ENCODE measurements at regions not wholly inside any gene's neighbourhood (a gene's known extent, or its start where the extent isn't known, plus 50 kb on each side); places are given as distances from the start of the nearest gene placed in this dataset.
"Not testable (repeated sequence)": the region's sequence is repeated elsewhere in the genome, so short reads cannot be mapped to it uniquely, and the experiment has no call there.

- no peak for DNase-seq (ENCODE audit: low read depth in 2 of 2)
Observed at GRCh38 chr5:135179308-135179980, 145.4 kb upstream of the PITX1 start.

GRCh38 chr5:135178476-135179155 is 144.6 kb upstream of the PITX1 start:
- no peak for DNase-seq (ENCODE audit: low read depth in 2 of 2)

- no peak for DNase-seq (ENCODE audit: low read depth in 2 of 2)
Observed at GRCh38 chr5:135177591-135177990, 143.6 kb upstream of the PITX1 start.

- no peak for DNase-seq (ENCODE audit: low read depth in 2 of 2)
Observed at GRCh38 chr5:135176991-135177390, 143.0 kb upstream of the PITX1 start.

GRCh38 chr5:135174315-135175096 is 140.5 kb upstream of the PITX1 start:
- DNase-seq (ENCODE audit: low read depth in 2 of 2), result no peak

GRCh38 chr5:135173662-135174290 is 139.7 kb upstream of the PITX1 start:
- DNase-seq (ENCODE audit: low read depth in 2 of 2), result no peak

GRCh38 chr5:135172718-135173117 is 138.7 kb upstream of the PITX1 start:
- DNase-seq (ENCODE audit: low read depth in 2 of 2), result no peak

GRCh38 chr5:135171336-135171735 is 137.3 kb upstream of the PITX1 start:
- DNase-seq (ENCODE audit: low read depth in 2 of 2), result no peak

- DNase-seq (ENCODE audit: low read depth in 2 of 2), result no peak
Observed at GRCh38 chr5:135170500-135170899, 136.5 kb upstream of the PITX1 start.

- DNase-seq (ENCODE audit: low read depth in 2 of 2), result no peak
Observed at GRCh38 chr5:135169753-135170152, 135.7 kb upstream of the PITX1 start.

- DNase-seq (ENCODE audit: low read depth in 2 of 2), result no peak
Observed at GRCh38 chr5:135167634-135168033, 133.6 kb upstream of the PITX1 start.

- DNase-seq (ENCODE audit: low read depth in 2 of 2), result not testable (repeated sequence)
Observed at GRCh38 chr5:135164873-135165614, 131.0 kb upstream of the PITX1 start.

- no peak for DNase-seq (ENCODE audit: low read depth in 2 of 2)
Observed at GRCh38 chr5:135163964-135164363, 129.9 kb upstream of the PITX1 start.

GRCh38 chr5:135163391-135163790 is 129.4 kb upstream of the PITX1 start:
- DNase-seq (ENCODE audit: low read depth in 2 of 2), result no peak

- no peak for DNase-seq (ENCODE audit: low read depth in 2 of 2)
Observed at GRCh38 chr5:135162661-135163265, 128.7 kb upstream of the PITX1 start.

GRCh38 chr5:135161221-135161620 is 127.2 kb upstream of the PITX1 start:
- no peak for DNase-seq (ENCODE audit: low read depth in 2 of 2)

GRCh38 chr5:135160036-135160675 is 126.1 kb upstream of the PITX1 start:
- no peak for DNase-seq (ENCODE audit: low read depth in 2 of 2)

- DNase-seq (ENCODE audit: low read depth in 2 of 2), result no peak
Observed at GRCh38 chr5:135159626-135160025, 125.6 kb upstream of the PITX1 start.

- DNase-seq (ENCODE audit: low read depth in 2 of 2), result no peak
Observed at GRCh38 chr5:135158982-135159381, 125.0 kb upstream of the PITX1 start.

- DNase-seq (ENCODE audit: low read depth in 2 of 2), result no peak
Observed at GRCh38 chr5:135158314-135158697, 124.3 kb upstream of the PITX1 start.

Data from stimulated activated CD4-positive, alpha-beta T cell treated with anti-CD3 and anti-CD28 coated beads, Interleukin-12 subunit alpha, Interleukin-12 subunit beta, amount 100 ng/mL, for 24 hours (primary cell).